Activated B cell treated with CpG ODN at 0.5 μM for 24 hours (primary cell): ENCODE measurements at regions not wholly inside any gene's neighbourhood (a gene's known extent, or its start where the extent isn't known, plus 50 kb on each side); places are given as distances from the start of the nearest gene placed in this dataset.

ENCODE experiments used
- ATAC-seq: fragments of 200-7000 bp; cut with Tn5 transposase; one replicate; pipeline ENCODE4 v1.10.0; 2021; ENCODE audit warnings: low read depth, mild to moderate bottlenecking, moderate library complexity
- CTCF ChIA-PET: fragments of 350-600 bp; sonication (Branson Sonifier 250); formaldehyde crosslinking; loops from one replicate; lab custom pipeline; 2021; ENCODE audit warnings: antibody characterized with exemption; lab: Charles Lee
- POLR2A ChIA-PET: fragments of 350-600 bp; sonication (Branson Sonifier 250); formaldehyde crosslinking; loops from one replicate; lab custom pipeline; 2021; ENCODE audit warnings: antibody characterized with exemption; lab: Charles Lee
- DNase-seq: peaks from one replicate; pipeline ENCODE4 v3.0.0; 2022
- H3K27ac Mint-ChIP-seq: one replicate; pipeline ENCODE4 v1.8.0; 2020; ENCODE audit warnings: mixed read lengths
- H3K27me3 Mint-ChIP-seq: one replicate; pipeline ENCODE4 v1.8.0; 2021; ENCODE audit warnings: mixed read lengths
- H3K36me3 Mint-ChIP-seq: one replicate; pipeline ENCODE4 v1.8.0; 2021; ENCODE audit warnings: low read depth, mixed read lengths
- H3K4me1 Mint-ChIP-seq: one replicate; pipeline ENCODE4 v1.8.0; 2021; ENCODE audit warnings: mixed read lengths
- H3K4me3 Mint-ChIP-seq: one replicate; pipeline ENCODE4 v1.8.0; 2020; ENCODE audit warnings: mild to moderate bottlenecking, mixed read lengths
- H3K9me3 Mint-ChIP-seq: one replicate; pipeline ENCODE4 v1.8.0; 2020; ENCODE audit warnings: mixed read lengths
- intact Hi-C: fragments of 100-400 bp; cut with micrococcal nuclease; formaldehyde crosslinking; loops from one replicate; pipeline ENCODE4 v1.15.1; 2024
- TF ChIP-seq, protein P1 (sequence below): fragments of 200-600 bp; IDR thresholded peaks from one replicate; pipeline ENCODE4 v1.8.0; 2022; ENCODE audit warnings: antibody characterized with exemption, mild to moderate bottlenecking

DNA sequence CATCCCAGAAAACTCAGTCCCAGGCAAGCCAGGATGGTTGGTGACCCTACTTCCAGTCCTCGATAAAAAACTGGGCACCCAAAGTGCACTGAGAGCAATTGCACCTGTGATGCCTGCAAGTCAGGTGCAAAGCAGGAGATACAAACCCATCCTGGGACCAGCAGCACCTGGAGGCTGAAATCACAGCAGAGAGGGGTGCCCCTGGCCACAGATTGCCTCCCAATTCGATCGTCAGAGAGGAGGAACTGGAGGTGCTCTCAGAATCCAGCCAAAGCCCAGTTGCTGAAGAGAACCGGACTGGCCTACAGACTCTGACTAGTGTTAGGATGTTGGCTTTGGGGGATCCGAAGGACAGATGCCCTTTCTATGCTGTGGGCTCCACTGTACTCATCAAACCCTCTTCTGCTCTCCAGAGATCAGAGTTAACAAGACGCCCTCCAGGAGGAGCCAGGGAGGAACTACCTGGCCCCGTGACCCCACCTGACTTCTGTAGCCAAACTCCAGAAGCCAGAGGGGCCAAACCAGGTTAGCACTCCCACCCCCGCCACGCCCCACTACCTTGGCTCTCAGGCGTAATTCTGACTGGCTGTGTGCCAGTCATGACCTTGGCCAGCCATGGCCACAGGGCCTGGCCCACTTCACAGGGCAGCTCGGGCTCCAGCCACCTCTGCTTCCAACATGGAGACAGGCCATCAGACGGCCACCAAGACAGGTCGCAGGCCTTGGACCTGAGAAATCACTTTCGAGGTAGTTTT, 284.5 kb upstream of the RTL1 start:
- intact Hi-C loops = no loop called here
- CTCF ChIA-PET = no interaction called here
- H3K4me3 Mint-ChIP-seq = no peak overlapping the region
- peaks cover 2% of the 10 kb centered on the region for H3K9me3 Mint-ChIP-seq
- TF ChIP-seq, protein P1, sequence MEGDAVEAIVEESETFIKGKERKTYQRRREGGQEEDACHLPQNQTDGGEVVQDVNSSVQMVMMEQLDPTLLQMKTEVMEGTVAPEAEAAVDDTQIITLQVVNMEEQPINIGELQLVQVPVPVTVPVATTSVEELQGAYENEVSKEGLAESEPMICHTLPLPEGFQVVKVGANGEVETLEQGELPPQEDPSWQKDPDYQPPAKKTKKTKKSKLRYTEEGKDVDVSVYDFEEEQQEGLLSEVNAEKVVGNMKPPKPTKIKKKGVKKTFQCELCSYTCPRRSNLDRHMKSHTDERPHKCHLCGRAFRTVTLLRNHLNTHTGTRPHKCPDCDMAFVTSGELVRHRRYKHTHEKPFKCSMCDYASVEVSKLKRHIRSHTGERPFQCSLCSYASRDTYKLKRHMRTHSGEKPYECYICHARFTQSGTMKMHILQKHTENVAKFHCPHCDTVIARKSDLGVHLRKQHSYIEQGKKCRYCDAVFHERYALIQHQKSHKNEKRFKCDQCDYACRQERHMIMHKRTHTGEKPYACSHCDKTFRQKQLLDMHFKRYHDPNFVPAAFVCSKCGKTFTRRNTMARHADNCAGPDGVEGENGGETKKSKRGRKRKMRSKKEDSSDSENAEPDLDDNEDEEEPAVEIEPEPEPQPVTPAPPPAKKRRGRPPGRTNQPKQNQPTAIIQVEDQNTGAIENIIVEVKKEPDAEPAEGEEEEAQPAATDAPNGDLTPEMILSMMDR = no peak
- H3K36me3 Mint-ChIP-seq = no peaks in the 10 kb centered on the region
- no peak for DNase-seq
- ATAC-seq = no peak
- POLR2A ChIA-PET = no interaction called here
- H3K4me1 Mint-ChIP-seq = no peaks in the 10 kb centered on the region
- H3K27me3 Mint-ChIP-seq = no peaks in the 10 kb centered on the region
- no peak overlapping the region for H3K27ac Mint-ChIP-seq

DNA sequence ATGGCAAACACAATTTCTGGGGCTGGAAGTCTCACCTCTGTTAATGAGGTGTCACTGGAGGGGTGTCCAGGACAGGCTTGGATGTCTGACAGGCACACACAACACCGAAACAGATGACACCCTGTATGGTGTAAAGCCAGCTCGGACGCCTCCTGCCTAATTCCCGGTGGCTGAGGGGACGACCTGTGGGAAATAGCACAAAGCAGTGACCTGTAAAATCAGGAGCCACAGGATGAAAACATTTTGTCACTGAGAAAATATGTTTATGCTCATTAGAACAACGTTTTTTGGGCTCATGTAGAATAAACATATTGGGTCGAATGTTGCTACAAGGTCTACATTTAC, 285.0 kb upstream of the RTL1 start:
- H3K4me1 Mint-ChIP-seq = no peaks in the 10 kb centered on the region
- ATAC-seq = no peak
- no peak overlapping the region for H3K4me3 Mint-ChIP-seq
- CTCF ChIA-PET = no interaction called here
- H3K27me3 Mint-ChIP-seq = no peaks in the 10 kb centered on the region
- H3K27ac Mint-ChIP-seq = no peak overlapping the region
- intact Hi-C loops = no loop called here
- H3K36me3 Mint-ChIP-seq = no peaks in the 10 kb centered on the region
- H3K9me3 Mint-ChIP-seq = peaks cover 2% of the 10 kb centered on the region
- POLR2A ChIA-PET = no interaction called here
- no peak for DNase-seq
- TF ChIP-seq, protein P1 = no peak

DNA sequence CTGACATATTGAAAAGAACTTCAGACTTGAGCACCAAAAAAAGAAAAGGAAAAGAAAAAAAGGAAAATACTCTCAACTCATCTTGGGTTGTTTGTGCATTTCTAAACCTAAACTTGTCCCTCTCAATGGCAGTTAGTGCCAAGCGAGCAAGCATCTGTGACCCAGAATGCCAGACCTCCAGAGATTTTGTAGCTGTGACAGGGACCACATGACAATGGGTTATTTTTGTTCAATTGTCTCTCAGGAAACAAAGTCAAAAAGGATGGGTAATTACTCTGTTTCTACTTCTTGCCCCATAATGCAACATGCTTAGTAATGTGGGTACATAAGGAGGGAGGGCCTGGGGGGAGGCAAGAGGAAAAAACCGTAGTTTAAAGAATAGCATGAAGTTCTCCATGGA, 285.7 kb upstream of the RTL1 start:
- no peak overlapping the region for H3K4me3 Mint-ChIP-seq
- H3K4me1 Mint-ChIP-seq = no peaks in the 10 kb centered on the region
- CTCF ChIA-PET = no interaction called here
- no peaks in the 10 kb centered on the region for H3K36me3 Mint-ChIP-seq
- TF ChIP-seq, protein P1 = no peak
- intact Hi-C loops = no loop called here
- no peak overlapping the region for H3K27ac Mint-ChIP-seq
- ATAC-seq (no peak), DNase-seq (no peak)
- POLR2A ChIA-PET = no interaction called here
- peaks cover 2% of the 10 kb centered on the region for H3K9me3 Mint-ChIP-seq
- no peaks in the 10 kb centered on the region for H3K27me3 Mint-ChIP-seq

DNA sequence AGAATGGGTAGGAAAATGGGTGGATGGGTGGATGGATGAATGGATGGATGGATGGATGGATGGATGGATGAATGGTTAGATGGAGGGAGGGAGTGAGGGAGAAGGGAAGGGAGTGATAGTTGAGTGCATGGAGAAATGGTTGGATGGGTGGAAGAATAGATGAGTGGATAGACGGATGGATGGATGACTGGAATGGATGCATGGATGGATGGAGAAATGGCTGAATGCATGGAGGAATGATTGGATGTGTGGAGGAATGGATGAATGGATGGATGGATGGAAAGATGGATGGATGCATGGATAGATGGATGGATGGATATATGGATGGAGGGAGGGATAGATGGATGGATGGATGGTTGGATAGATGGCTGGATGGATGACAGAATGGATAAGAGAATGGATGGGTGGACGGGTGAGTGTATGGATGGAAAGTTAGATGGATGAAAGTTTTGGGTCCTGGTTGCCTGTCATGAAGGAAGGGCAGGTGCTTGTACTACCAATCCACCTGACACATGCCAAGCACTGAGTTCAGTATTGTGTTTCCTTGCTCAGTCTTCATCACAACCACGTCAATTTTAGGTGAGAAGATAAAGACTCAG, 286.5 kb upstream of the RTL1 start:
- Mint-ChIP-seq H3K36me3 (no peaks in the 10 kb centered on the region), H3K9me3 (peaks cover 2% of the 10 kb centered on the region), H3K27ac (no peak overlapping the region), H3K27me3 (no peaks in the 10 kb centered on the region), H3K4me1 (no peaks in the 10 kb centered on the region), H3K4me3 (no peak overlapping the region)
- no peak for ATAC-seq
- intact Hi-C loops = no loop called here
- no peak for DNase-seq
- POLR2A ChIA-PET = no interaction called here
- CTCF ChIA-PET = no interaction called here
- TF ChIP-seq, protein P1 = no peak

DNA sequence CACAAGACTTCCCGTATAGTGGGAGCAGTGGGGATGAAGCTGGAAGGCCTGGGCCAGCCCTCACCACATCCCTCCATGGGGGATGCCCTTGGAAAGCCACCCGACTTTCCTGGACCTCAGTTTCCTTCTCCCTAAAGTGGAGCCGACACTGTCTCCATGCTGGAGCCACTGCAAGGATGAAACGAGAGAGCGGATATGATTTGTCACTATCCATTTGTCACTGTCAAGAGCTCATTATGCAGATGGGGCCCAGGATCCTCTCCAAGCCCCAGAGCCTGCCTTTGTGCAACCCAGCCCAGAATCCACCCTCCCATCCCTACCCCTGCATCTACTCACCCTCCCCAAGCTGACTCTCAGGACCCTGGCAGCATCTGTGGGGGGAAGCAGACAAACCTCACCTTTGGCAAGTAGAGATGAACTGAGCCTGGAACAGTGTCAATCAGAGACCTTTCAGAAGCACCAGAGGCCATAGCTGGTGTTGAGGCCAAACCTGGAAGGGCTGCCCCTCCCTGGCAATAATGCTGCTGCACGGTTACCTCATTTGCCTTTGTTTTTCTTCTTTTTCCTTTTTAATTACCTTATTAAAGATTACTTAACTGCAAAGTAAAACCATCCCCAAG, 287.7 kb upstream of the RTL1 start:
- DNase-seq (no peak), ATAC-seq (no peak)
- H3K27me3 Mint-ChIP-seq = no peaks in the 10 kb centered on the region
- intact Hi-C loops = no loop called here
- no peaks in the 10 kb centered on the region for H3K36me3 Mint-ChIP-seq
- TF ChIP-seq, protein P1 = no peak
- no peak overlapping the region for H3K27ac Mint-ChIP-seq
- CTCF ChIA-PET = no interaction called here
- H3K4me3 Mint-ChIP-seq = no peak overlapping the region
- POLR2A ChIA-PET = no interaction called here
- H3K9me3 Mint-ChIP-seq = peaks cover 2% of the 10 kb centered on the region
- H3K4me1 Mint-ChIP-seq = no peaks in the 10 kb centered on the region
